ENCODE measurements at regions not wholly inside any gene's neighbourhood (a gene's known extent, or its start where the extent isn't known, plus 50 kb on each side); places are given as distances from the start of the nearest gene placed in this dataset.
A peak's percentile ranks its signal among the peaks of the same experiment; 100 is the strongest.

DNA sequence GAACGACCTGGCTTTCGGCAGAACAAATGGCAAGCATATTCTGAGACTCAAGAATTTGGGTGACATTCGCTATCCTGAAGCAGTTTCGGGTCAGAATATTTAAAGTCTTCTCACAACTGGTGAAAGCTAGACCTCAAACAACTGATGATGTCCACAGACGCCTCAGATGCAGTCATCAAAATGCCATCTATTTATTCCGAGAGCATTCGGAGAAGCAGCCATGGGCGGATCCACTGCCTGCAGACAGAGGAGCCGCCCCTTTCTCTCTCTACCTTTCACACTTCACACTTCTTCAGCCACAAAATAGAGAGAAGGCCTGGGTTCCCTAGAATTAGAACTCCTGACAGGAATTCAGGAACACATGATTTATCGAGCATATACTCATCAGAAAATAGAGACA, 65.8 kb upstream of the CREB1 start:
- DNase-seq: no peak

DNA sequence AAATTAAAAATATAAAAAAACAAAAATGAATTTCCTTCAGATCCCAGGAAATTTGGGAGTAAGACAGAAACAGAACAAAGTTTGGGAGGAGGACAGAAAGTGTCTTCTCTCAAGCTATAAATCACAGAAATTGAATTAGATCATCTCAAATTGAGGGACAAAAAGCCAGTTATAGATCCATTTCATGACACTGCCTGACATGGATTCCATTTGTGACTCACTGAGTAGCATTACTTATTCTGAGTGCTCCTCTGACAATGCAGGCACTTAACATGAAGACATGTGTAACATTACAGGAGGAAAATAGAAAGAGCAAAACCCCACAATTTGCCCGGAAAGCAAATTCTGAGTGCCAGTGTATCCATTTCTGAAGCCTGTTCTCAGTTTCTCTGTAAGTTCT, 63.9 kb upstream of the CREB1 start:
- DNase-seq: no peak

DNA sequence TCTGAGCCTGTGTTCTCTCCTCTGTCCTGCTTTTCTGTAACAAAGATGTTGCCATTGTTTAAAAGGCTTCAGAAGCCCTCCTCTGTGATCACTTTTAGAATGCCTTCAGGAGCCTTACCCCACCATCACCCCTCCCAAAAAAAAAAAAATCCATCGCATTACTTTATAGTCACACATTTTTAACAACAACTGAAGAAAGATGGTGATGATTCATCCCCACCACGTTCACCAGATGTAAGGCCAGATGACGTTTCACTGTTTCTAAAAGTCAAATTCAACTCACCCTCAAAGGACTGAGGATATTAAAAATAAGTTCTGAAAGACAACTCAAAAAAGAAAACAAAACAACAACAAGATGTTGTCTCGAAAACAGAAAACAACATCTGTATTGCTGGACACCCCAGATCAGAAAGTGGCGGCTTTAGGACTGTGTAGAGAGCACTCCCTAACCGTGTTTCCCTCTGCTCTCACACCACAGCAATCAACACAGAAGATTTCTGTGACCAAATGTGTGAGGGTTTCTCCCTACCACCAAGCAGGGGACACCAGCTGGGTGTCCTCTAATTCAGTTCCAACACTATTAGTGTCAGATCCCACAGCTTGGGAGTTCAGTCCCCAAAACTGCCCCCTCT, 61.9 kb upstream of the CREB1 start:
- DNase-seq: peak; percentile 33

DNA sequence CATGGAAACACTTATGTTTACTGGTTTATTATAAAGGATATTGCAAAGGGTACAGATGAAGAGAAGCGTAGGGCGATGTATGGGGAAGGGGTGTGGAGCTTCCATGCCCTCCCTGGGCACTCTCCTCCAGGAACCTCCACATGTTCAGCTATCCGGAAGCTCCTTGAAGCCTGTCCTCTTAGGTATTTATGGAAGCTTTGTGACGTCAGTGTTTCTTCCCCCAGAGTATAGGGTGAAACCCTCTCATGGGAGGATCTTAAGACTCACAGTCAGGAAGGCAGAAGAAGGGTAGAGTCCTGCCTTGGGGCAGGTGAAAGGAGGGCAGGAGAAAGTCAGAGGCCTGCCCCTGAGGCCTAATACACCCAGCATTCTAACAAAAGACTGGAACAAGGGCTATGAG, 61.3 kb upstream of the CREB1 start:
- no peak for DNase-seq

DNA sequence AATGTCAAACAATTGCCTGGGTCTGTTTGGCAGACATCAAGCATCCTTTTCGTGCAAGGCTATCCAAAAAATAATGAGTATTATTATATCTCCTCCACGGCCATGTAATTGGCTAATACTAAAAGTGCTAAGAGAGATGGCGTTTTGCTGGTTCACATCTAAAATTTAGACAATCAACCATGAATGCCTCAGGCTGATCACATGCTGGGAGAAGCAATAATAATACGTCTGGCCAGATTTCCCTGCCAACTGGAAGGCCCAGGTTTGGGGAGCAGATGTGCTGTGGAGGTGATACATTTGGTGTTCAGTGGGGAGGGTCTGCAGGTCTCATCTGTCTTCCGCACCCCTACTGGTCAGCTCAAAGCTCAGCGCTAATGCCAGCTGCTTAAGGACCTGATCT, 60.3 kb upstream of the CREB1 start:
- no peak for DNase-seq

DNA sequence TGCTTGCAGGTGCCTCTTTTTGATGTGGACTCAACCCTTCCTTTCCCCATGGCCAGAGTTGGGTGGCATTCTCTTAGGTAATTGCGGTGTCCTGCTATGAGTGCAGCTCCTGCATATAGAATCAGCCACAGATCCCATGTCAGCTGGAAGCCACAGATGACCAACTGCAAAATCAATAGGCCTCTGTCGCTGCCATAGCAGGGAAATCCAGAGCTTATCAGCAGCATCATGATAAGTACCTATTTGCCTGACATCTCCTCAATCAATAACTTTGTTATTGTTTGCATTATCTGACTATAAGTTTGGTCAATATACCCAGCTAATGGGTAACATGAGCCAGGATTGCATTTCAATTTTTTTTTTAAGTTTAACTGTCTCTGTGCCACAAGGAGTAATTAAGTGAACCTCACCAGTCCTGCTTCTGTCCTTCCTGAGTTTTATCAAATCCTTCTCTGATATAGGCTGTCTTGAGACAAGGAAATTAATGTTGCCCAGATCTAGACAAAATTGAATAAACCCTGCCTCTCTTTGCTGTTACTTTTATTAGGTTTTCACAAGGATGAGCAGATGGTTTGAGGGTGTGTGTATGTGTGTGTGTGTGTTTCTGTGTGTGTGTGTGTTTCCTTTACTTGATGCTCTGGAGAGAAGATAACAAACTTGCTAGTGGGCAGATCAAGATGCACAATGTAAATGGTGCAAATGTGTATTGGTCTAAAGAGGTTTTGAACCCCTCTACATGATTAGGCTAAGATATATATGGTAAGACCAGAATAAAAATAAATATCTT, 59.6 kb upstream of the CREB1 start:
- DNase-seq: no peak

DNA sequence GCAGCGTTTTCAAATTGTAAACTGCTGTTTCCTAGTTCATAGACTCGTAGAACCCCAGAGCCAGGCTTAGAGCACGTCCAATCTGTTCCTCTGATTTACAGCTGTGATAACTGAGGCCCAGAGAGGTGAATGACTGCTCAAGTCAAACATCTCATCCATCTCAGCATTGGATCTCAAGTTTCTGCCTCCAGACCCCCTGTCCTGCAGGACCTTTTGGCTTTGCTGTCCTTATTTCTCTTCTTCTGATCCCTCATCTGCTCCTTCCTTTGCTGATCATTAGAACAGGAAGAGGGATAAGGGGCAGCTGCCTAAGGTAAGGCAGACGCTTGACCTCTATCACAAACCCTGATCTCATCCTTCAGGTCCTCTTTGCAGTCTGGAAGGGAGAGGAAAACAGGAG, 58.5 kb upstream of the CREB1 start:
- no peak for DNase-seq

DNA sequence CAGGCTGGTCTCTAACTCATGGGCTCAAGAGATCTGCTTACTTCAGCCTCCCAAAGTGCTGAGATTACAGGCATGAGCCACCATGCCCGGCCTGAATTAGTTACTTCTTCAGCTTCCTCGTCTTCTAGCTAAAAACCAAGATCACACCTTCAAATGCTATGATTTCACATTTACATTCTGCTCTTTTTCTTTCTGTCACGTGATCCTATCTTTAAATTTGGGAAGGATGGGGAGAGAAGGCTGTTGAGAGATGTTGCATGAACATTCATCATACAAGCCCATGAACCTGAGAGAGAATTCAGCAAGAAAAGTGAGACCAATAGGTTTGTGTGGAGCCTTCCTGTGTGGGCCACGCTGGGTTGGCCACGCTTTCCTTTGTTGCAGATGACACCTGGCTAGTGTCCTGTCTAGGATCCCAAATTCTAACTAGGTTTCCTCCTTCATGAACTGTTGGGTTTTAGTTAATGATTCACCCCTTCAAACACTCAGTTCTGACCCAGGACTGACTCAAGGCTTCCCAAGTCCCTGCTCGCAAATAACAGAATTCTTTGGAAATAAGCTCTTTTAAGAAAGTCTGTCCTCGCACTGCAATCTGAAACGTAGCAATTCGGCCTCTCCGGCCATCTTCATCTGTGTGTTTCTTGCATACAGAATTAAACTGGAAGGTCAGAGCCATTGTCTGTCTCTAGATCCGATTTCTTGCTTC, 57.3 kb upstream of the CREB1 start:
- no peak for DNase-seq

DNA sequence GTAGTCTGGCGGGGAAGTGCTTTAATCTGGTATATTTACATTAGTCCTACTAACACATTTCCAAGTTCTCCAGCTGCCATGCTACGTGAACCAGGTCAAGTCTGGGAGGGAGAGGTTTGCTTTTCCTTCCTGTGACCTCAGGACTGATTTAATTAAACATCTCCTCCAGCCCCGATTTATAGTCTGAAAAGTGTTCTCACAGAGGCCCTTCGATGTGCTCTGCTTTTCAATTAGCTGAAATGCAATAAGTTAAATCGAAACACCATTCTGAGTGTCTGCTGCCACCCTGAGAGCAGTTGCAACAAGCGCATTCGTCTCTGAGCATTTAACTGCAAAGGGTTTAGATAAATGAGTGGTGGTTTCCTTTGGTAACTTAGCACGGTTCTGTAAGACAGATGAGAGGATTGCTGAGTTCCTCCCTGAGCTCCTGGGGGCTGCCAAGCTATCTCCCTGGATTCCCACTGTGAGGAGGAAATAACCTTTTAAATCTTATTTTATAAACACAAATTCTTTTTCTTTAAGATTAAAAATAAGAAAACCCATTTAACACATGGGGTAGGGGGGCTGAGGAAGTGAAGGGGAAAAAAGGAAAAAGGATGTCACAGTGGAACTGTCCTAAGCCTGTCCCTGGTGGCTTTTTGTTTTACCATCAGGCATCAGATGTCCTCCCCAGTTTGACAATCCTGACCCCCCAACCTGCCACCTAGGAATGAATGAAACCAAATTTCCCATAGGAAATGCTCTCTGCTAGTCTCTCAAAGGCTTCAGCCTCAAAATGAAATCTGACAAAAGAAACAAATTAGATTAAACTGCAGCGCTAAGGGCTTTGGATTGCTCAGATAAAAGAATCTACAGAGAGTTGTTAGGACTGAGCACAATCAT, 56.5 kb upstream of the CREB1 start:
- DNase-seq: peak; percentile 69

DNA sequence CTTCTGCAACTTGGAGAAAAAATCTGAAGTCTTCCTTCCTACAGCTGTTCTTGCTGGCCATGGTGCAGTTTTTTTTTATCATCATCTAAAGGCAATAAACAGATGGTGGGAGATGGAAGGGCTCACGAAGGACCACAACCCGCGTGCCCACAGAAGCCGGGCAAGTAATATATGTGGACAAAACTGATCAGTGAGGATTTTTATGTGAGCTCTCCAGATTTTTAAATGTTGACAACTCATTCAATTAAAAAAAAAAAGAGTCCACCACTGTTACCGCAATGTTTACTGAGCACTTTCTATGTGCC, 55.9 kb upstream of the CREB1 start:
- DNase-seq: no peak

DNA sequence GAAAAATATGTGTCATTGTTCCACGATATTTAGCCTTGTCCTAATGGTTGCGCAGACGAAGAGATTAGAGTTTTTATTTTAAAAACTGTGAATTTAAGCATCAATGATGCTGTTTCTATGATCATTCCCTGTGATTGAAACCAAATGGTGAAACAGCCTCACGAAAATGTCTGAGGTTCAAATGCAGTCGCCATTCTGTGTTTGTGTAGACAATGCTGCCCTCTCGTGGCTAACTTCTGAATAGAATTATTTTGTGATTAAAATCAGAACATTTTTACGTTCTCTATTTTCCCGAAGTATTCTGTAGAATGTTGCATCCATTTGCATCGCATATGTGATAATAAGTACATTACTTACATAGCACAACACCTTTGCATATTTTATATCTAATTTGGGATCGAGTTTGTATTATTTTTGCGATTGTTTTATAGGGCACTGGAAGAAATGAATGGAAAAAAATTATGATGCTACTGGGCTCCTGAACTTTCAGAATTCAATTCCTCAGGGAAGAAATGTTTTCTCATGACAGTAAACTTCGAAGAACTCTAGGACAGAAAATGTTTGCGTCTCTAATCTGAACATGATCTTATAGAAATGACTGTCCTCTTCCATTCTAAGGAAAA, 54.8 kb upstream of the CREB1 start:
- DNase-seq: peak; percentile 72

DNA sequence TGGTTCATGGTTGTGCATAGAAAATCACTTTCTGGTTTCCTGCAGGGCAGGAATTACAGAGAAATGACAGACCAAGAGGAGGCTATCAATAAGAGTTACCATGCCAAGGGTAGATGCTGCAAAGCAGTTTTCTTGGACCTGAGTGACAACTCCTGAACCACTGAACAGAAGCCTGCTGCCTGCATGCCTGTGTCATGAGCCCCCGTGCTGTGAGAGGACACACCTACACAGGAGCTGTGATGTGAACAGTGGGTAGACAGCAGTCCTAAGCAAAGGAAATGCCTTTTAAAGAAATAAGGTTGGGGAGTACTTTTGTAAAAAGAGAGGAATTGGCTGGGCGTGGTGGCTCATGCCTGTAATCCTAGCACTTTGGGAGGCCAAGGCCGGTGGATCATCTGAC, 54.2 kb upstream of the CREB1 start:
- no peak for DNase-seq

DNA sequence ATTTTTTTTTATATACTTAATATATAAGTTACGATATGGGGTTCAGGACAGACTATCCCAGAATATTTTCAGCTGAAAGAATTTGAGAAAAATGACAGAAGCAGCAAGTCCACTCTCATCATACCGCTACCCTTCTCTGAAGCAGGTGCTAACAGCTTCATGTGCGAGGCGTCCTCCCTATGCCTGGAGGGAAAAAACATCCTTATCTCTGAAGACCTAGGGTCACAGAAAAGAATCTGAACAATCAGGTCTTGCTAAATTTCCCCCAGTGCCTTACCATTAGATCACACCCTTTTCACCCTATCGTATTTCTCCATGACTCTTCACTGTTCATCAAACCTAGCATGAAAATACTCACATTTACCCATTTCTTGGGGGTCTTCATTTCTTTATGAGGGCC, 51.9 kb upstream of the CREB1 start:
- DNase-seq: no peak

DNA sequence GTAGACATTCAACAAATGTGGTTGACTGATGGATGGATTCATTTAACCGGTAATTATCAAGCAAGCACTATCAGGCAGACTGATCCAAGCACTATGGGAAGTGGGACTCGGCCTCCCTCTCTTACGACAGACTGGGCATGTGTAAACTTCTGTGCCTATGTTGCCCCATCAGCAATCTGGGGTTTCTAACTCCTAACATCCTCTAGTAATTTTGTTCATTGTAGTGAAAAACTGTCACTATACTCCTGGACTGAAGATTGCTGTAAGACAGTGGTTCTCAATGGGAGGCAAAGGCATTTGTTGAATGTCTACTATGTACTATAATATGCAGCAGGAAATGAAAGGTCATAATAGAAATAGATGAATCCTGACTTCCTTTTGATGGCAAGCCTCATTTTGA, 51.2 kb upstream of the CREB1 start:
- DNase-seq: no peak

DNA sequence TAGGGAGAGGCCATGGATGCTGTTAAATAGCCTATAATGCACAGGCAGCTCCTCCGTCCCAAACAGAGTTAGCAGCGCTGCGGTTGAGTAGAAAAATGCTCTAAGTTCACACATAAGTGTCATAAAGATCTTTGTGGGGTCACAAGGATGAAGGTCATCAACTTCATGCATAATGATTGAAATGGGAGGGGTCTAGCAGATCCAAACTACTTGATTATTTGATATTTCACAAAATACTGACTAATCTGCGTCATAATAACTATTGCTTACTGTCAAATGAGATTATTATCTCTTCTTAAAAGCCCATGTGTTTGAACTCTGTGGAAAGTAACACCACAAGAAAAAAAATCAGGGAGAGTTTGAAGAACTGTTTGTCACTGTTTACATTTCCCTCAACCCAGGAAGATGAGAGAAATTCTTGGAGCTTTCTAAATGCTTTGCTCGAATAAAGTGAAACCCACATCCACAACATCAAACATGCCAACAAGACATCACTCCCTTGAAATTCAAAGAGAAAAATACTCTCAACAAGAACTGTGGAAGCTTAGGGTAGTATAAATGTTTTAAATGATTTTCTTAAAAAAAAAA, 50.5 kb upstream of the CREB1 start:
- no peak for DNase-seq
